HG03025 (cell line): ENCODE measurements at regions not wholly inside any gene's neighbourhood (a gene's known extent, or its start where the extent isn't known, plus 50 kb on each side); places are given as distances from the start of the nearest gene placed in this dataset.

Experiments used
- ATAC-seq: cut with Tn5 transposase; IDR thresholded peaks from one replicate; pipeline ENCODE4 v1.9.1; 2021; ENCODE audit warnings: mild to moderate bottlenecking, moderate library complexity; ENCODE audit not compliant: unreplicated experiment, low FRiP score

GRCh38 chr3:76731471-76731870 lies 308.4 kb upstream of the ROBO2 start:
- no peak for ATAC-seq

- no peak for ATAC-seq
Measured at GRCh38 chr3:76733073-76733759, 306.7 kb upstream of the ROBO2 start.

DNA sequence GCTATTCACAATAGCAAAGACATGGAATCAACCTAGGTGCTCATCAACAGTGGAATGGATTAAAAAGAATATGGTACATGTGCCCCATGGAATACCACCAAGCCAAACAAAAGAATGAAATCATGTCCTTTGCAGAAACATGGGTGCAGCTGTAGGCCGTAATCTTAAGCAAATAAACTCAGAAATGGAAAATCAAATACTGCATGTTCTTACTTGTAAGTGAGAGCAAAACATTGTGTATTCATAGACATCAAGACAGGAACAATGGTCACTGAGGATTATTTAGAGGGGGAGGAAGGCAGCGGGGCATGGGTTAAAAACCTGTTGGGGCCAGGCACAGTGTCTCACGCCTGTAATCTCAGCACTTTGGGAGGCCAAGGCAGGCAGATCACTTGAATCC lies 304.7 kb upstream of the ROBO2 start:
- no peak for ATAC-seq

DNA sequence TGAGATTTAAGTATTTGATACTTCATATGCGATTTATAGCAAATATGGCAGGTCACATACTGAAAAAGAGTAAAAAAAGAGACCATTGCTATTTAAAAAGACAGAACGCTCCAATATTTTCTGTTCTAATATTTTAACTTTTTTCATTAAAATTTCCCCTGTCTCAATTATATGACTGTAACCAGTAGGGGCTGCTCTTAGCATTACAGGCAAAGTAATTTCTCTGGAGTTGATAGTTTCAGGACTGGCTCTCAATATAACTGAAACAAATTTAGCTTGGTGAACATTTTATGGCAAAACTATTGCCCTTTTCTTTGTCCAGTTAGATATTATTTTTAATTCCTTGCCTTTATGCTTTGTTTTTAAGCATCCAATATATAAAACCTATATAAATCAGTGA lies 286.3 kb upstream of the ROBO2 start:
- no peak for ATAC-seq

DNA sequence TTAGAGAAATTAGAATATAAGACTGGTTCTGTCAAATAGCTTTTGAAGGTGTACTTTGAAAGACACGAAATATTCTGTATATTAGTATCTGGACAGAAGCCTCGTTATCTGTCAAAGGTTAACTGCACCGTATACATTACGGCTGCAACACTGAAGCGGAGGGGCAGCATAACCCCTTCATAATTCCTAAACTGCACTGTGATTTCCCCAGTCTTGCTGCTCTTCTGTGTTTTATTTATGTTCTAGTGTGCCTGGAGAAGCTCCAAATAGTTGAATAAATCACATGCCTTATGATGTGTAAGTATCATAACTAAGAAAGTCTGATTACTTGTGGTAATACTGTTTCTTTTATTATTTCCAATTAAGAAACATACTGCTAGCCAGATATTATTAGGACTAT lies 285.7 kb upstream of the ROBO2 start:
- ATAC-seq = no peak

GRCh38 chr3:76756577-76756976 lies 283.3 kb upstream of the ROBO2 start:
- no peak for ATAC-seq

GRCh38 chr3:76760336-76760735 lies 279.6 kb upstream of the ROBO2 start:
- no peak for ATAC-seq

DNA sequence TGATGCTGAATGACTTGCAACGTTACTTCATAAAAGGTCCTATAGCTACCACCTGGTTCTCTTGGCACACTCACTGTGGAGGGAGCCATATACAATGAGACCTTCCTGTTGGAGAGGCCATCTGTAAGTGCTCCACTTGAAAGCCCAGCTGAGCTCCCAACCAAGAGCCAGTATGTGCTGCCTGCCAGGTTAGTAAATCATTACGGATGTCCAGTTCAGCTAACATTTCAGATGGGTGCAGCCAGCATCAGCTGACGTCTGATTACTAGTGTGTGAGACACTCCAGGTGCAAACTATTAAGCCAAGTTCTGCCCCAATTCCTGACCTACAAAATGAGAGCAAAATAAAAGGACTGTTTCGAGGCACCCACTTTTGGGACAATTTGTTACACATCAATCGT lies 274.4 kb upstream of the ROBO2 start:
- ATAC-seq = no peak

GRCh38 chr3:76768912-76769311 lies 271.0 kb upstream of the ROBO2 start:
- ATAC-seq = no peak

DNA sequence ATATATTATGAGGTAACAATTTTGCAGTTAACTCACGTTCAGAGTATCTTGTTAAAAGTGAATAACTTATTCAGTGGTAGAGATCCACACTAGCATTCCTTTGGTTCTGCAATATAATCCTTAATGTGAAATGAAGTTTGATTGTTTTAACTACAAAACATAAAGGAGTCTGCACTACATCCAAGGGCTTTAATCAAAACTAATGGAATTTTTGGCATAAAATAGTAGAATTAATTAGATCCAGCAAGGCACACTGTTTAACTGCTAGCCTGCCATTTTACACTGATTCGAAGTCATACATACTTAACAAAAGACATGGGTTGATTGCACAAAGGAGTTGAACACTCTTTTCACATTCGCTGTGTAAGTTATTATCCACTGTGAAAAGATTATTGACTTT lies 263.0 kb upstream of the ROBO2 start:
- ATAC-seq = no peak

- no peak for ATAC-seq
Measured at GRCh38 chr3:76788206-76788605, 251.7 kb upstream of the ROBO2 start.

DNA sequence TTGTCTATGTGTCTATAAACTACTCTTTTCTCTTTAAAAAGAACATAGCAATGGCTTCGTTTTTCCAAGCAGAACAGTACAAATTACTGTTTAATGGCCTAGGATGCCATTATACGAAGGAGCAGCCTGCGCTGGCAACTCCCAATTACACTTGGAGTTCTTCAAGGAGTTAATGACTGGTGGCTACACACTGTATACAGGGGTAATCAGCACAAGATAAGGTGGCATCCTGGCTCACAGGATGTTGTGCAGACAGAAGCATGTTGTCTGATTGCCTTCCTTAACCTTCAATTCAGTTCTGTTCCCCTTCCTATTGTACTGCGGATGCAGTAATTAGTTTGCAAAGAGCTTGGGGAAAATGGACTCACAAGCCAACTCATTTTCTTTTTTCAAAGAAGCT lies 250.7 kb upstream of the ROBO2 start:
- no peak for ATAC-seq

- ATAC-seq = no peak
Measured at GRCh38 chr3:76811418-76811817, 228.5 kb upstream of the ROBO2 start.

DNA sequence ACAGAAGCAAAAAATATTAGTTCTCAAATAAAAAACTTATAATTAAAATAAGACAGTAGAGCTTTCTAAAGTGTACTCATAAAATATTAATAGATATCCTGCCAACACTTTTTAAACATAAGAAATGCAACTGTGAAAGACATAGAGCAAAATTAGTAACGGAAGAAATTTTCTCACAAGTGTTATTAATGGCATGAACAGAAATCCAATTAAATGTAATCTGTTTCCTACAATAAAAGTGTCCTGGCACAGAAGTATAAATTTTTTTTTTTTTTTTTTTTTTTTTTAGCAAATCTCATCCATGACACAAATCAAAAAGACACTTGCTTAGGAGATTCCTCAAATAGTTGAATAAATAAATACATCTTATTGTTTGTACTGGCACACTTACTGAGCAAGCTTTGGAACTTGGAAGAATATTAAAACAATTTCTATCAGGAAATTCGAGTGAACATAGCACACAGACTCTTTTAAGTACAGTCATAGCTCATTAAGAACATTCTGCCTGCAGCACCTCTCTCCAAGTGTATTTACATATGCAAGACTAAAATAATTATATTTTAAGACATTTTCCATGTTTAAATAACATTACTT lies 227.2 kb upstream of the ROBO2 start:
- ATAC-seq = no peak

- ATAC-seq = no peak
Measured at GRCh38 chr3:76815561-76815960, 224.3 kb upstream of the ROBO2 start.

- no peak for ATAC-seq
Measured at GRCh38 chr3:76820481-76820880, 219.4 kb upstream of the ROBO2 start.

DNA sequence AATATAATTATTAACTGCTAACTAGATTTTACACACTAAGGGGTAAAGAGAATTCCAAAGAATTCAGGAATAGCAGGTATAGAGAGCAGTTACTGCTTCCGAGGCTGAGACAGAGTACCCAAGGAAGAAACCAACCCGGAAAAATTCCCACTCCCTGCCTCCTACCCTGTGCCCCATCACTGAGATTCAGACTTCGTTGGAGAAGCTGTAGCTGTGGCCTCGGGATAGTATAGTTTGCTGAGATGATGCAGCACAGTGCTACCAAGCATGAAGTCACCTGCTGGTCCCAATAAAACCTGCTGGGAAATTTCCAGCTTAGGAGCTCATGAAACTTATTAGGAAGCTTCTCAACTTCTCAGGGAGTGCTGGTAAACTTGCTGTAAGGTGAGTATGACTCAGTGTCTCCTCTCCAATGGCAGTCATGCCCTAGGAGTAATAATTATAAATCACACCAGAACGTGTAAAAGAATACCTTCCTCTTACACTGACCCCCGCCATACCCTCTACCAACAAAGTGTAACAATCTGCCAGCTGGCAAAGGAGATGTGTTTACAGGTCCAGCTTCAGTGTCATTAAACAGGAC lies 215.2 kb upstream of the ROBO2 start:
- no peak for ATAC-seq

GRCh38 chr3:76826861-76827260 lies 213.0 kb upstream of the ROBO2 start:
- no peak for ATAC-seq

- ATAC-seq = no peak
Measured at GRCh38 chr3:76827701-76828226, 212.1 kb upstream of the ROBO2 start.

DNA sequence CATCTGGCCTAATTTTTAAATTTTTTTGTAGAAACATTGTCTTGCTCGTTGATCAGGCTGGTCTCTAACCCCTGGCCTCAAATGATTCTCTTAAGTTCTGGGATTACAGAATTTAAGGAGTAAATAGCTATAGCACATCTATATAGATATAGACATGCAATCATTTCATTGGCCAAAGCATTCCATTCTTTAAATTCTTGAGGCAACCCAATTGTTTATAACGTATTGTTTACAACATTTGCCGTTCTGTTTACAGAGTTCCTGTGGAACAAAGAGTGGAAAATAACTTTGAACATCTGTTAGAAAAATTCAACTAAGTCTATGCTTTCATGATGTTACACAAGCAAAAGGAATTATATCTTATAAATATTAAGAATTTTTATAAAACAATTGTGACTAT lies 205.2 kb upstream of the ROBO2 start:
- ATAC-seq = no peak

GRCh38 chr3:76841747-76842146 lies 198.2 kb upstream of the ROBO2 start:
- no peak for ATAC-seq

DNA sequence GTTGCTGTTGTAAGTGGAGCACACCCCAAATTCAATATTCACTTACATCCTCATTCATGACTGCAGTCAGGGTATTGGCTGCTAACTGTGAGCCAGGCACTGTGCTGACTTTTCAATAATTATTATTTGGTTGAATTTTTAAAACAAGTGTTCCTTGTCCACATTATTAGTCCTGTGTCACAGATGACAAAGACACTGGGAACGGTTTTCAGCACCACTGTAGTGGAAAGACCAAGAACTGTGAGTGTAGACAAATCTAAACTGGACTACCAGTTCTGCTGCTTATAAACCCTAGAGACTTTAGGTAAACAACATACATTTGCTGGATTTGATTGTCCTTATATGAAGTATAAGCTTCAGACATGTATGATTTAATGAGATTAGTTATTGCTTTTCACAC lies 197.7 kb upstream of the ROBO2 start:
- no peak for ATAC-seq
